ENCODE measurements at regions not wholly inside any gene's neighbourhood (a gene's known extent, or its start where the extent isn't known, plus 50 kb on each side); places are given as distances from the start of the nearest gene placed in this dataset.
A peak's percentile ranks its signal among the peaks of the same experiment; 100 is the strongest.

DNA sequence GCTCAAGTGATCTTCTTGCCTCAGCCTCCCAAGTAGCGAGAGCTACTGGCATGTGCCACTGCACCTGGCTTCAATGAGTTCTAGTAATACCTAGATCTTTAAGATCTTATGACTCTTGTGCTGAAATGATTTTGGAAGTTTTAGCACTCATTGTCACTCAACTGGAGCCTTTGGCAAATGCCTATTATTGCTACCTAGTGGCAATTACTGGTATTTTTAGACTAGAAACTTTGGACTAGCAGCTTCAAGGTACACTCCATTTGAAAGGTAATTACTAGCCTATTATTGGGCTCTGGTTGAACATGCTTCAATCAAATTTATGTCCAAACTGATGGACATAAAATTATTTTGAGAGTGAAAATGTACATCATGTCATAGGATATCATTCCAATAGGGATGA lies 80.7 kb upstream of the MUCL1 start:
- H3K4me3 ChIP-seq (ENCODE audit: extremely low read depth in 1 of 4, insufficient read depth in 2 of 4, low read depth in 3 of 4, low read length in 4 of 4): no peak overlapping the region
- no peak overlapping the region for H3K4me2 ChIP-seq (ENCODE audit: insufficient read depth in 1 of 2, low read depth in 2 of 2, low read length in 2 of 2)
- WGBS, 2 experiments (ENCODE audit: extremely low coverage in 1 of 2, insufficient coverage in 1 of 2, insufficient read length in 1 of 2, insufficient replicate concordance in 2 of 2, low coverage in 1 of 2, low lambda C conversion rate in 2 of 2, missing lambda C conversion rate in 1 of 2): 100% methylated on average over 1 of the region's 1 CpG; no CpG with 5 or more reads in 1 of the 2 experiments
- TF ChIP-seq, protein P1, sequence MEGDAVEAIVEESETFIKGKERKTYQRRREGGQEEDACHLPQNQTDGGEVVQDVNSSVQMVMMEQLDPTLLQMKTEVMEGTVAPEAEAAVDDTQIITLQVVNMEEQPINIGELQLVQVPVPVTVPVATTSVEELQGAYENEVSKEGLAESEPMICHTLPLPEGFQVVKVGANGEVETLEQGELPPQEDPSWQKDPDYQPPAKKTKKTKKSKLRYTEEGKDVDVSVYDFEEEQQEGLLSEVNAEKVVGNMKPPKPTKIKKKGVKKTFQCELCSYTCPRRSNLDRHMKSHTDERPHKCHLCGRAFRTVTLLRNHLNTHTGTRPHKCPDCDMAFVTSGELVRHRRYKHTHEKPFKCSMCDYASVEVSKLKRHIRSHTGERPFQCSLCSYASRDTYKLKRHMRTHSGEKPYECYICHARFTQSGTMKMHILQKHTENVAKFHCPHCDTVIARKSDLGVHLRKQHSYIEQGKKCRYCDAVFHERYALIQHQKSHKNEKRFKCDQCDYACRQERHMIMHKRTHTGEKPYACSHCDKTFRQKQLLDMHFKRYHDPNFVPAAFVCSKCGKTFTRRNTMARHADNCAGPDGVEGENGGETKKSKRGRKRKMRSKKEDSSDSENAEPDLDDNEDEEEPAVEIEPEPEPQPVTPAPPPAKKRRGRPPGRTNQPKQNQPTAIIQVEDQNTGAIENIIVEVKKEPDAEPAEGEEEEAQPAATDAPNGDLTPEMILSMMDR (IDR thresholded peaks at IDR 0.05; ENCODE audit: control extremely low read depth in 1 of 3, insufficient read depth in 1 of 3, low read depth in 1 of 3, low read length in 3 of 3): peak in 1 of 3 experiments; percentile 7; a peak in 1 of 4 replicates
- no peak for TF ChIP-seq POU5F1 (IDR thresholded peaks at IDR 0.05; ENCODE audit: low read depth, low read length)
- peaks cover 3 to 7% of the 10 kb centered on the region in 2 experiments; a peak in 2 of 4 replicates for H3K9me3 ChIP-seq (ENCODE audit: insufficient read depth in 2 of 2, low read depth in 1 of 2, low read length in 1 of 2)
- no peak overlapping the region for H2BK120ac ChIP-seq (replicated peaks; ENCODE audit: low read depth, low read length)
- H2AFZ ChIP-seq (ENCODE audit: low read length): no peak overlapping the region
- H4K5ac ChIP-seq (ENCODE audit: insufficient read length, low read depth, low read length): no peak overlapping the region
- no peak overlapping the region for H3K56ac ChIP-seq (replicated peaks; ENCODE audit: insufficient read length, low read depth, low read length)
- no peak overlapping the region for H2BK5ac ChIP-seq (ENCODE audit: low read depth, low read length)
- DNase-seq (ENCODE audit: low read depth in 1 of 2, low spot score in 2 of 2) (no peak), FAIRE-seq (no peak)
- no peak overlapping the region for H2BK15ac ChIP-seq (ENCODE audit: low read length)
- no peak overlapping the region for H2BK12ac ChIP-seq (ENCODE audit: low read depth, low read length)
- no peak overlapping the region for H3K23ac ChIP-seq (ENCODE audit: insufficient read length)
- no peaks in the 10 kb centered on the region for H3K27me3 ChIP-seq (replicated peaks in 1 of 4; ENCODE audit: control insufficient read depth in 3 of 4, extremely low read depth in 1 of 4, insufficient read depth in 3 of 4, low read length in 3 of 4)
- H3K79me2 ChIP-seq (ENCODE audit: control insufficient read depth in 1 of 2, insufficient read depth in 2 of 2, low read length in 2 of 2): no peaks in the 10 kb centered on the region
- H3K23me2 ChIP-seq (ENCODE audit: low read depth, low read length): no peaks in the 10 kb centered on the region; the same call in 1 of the 2 replicates
- no peak overlapping the region for H3K4ac ChIP-seq (replicated peaks; ENCODE audit: insufficient read length, low read depth, low read length)
- H4K91ac ChIP-seq (replicated peaks; ENCODE audit: insufficient read length, low read length): no peak overlapping the region
- no peak overlapping the region for H3K14ac ChIP-seq (ENCODE audit: insufficient read length)
- H3K79me1 ChIP-seq (ENCODE audit: low read depth, low read length): no peaks in the 10 kb centered on the region
- no peaks in the 10 kb centered on the region for H3K4me1 ChIP-seq (replicated peaks in 1 of 4; ENCODE audit: control insufficient read depth in 3 of 4, insufficient read depth in 4 of 4, low read length in 3 of 4)
- ChIA-PET POLR2A (ENCODE audit: partially characterized antibody) (no interaction called here), CTCF (ENCODE audit: partially characterized antibody) (interaction anchor here (0.7 to 1.6 kb wide), 4 partner anchors 14 to 115 kb away, joined by 3 to 9 read pairs (median 4); no protein-coding TSS in a partner anchor)
- H3K36me3 ChIP-seq (ENCODE audit: control insufficient read depth in 2 of 4, insufficient read depth in 4 of 4, low read length in 3 of 4): no peaks in the 10 kb centered on the region
- H4K8ac ChIP-seq (ENCODE audit: extremely low read depth, insufficient read depth, low read length): no peak overlapping the region
- H4K20me1 ChIP-seq (replicated peaks in 1 of 2; ENCODE audit: control insufficient read depth in 1 of 2, insufficient read depth in 2 of 2, low read length in 2 of 2): no peaks in the 10 kb centered on the region
- H3K18ac ChIP-seq (ENCODE audit: extremely low read depth, low read length): no peak overlapping the region
- H2AK5ac ChIP-seq (ENCODE audit: low read depth, low read length): no peak overlapping the region
- H2BK20ac ChIP-seq (ENCODE audit: low read length): no peak overlapping the region
- H3K27ac ChIP-seq (ENCODE audit: low read depth, low read length): no peak overlapping the region
- H3K9ac ChIP-seq (replicated peaks in 1 of 4; ENCODE audit: extremely low read depth in 1 of 4, low read depth in 3 of 4, low read length in 3 of 4): no peak overlapping the region
